SH-SY5Y (cell line): ENCODE measurements at regions not wholly inside any gene's neighbourhood (a gene's known extent, or its start where the extent isn't known, plus 50 kb on each side); places are given as distances from the start of the nearest gene placed in this dataset.

Source experiments
- GATA2 ChIP-seq: IDR thresholded peaks from 2 replicates; pipeline ENCODE4 v1.6.1; 2011; ENCODE audit warnings: mild to moderate bottlenecking, low read depth, low read length
- GATA3 ChIP-seq: IDR thresholded peaks from 2 replicates; pipeline ENCODE4 v1.6.1; 2011; ENCODE audit warnings: low read depth, mild to moderate bottlenecking, low read length, moderate library complexity

DNA sequence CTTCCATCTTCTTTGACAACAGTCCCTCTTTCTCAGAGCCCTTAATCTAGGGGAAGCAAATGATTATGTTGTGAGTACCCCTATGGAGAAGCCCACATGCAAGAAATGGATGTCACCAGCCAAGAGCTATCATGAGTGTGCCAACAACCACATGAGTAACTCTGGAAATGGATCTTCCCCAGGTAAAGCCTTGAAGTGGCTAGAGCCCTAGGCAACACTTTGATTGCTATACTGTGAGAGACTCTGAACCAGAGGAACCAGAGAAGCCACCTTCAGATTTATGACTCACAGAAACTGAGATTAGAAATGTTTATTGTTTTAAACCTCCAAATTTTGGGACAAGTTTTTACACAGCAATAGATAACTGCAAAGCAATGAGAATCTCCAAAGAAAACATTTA, 60.9 kb upstream of the COL1A2 start:
- TF ChIP-seq GATA2 (no peak), GATA3 (no peak)
